ENCODE measurements at regions not wholly inside any gene's neighbourhood (a gene's known extent, or its start where the extent isn't known, plus 50 kb on each side); places are given as distances from the start of the nearest gene placed in this dataset.

- TF ChIP-seq ZNF70 (CRISPR knock-in tag; IDR thresholded peaks at IDR 0.05): no peak
- TF ChIP-seq TOX (CRISPR knock-in tag; IDR thresholded peaks at IDR 0.05; ENCODE audit: borderline replicate concordance): no peak
- no peak for TF ChIP-seq PPARA (CRISPR knock-in tag; IDR thresholded peaks at IDR 0.05; ENCODE audit: borderline replicate concordance)
These were observed 103.5 kb upstream of the CCDC54 start (continued) for GRCh38 chr3:107273771-107274170.

- TF ChIP-seq ARNTL (CRISPR knock-in tag; IDR thresholded peaks at IDR 0.05; ENCODE audit: borderline replicate concordance, low read depth) (no peak), PPARA (CRISPR knock-in tag; IDR thresholded peaks at IDR 0.05; ENCODE audit: borderline replicate concordance) (no peak), POU6F1 (CRISPR knock-in tag; IDR thresholded peaks at IDR 0.05; ENCODE audit: borderline replicate concordance, low read depth) (no peak), ZFP30 (CRISPR knock-in tag; IDR thresholded peaks at IDR 0.05) (no peak), RARB (CRISPR knock-in tag; IDR thresholded peaks at IDR 0.05) (no peak), ZNF8 (CRISPR knock-in tag; IDR thresholded peaks at IDR 0.05) (no peak), ZNF565 (CRISPR knock-in tag; conservative IDR thresholded peaks at IDR 0.05; ENCODE audit: low read depth) (no peak), ESRRG (CRISPR knock-in tag; IDR thresholded peaks at IDR 0.05) (no peak), TCF4 (CRISPR knock-in tag; IDR thresholded peaks at IDR 0.05; ENCODE audit: borderline replicate concordance) (no peak), PATZ1 (CRISPR knock-in tag; IDR thresholded peaks at IDR 0.05; ENCODE audit: borderline replicate concordance) (no peak), CSRNP3 (CRISPR knock-in tag; IDR thresholded peaks at IDR 0.05) (no peak), OSR1 (CRISPR knock-in tag; IDR thresholded peaks at IDR 0.05) (no peak), GLIS3 (CRISPR knock-in tag; IDR thresholded peaks at IDR 0.05) (no peak), ISL1 (CRISPR knock-in tag; IDR thresholded peaks at IDR 0.05) (no peak), TSHZ2 (CRISPR knock-in tag; IDR thresholded peaks at IDR 0.05) (no peak), ZFP3 (CRISPR knock-in tag; IDR thresholded peaks at IDR 0.05) (no peak), BACH2 (CRISPR knock-in tag; IDR thresholded peaks at IDR 0.05; ENCODE audit: borderline replicate concordance) (no peak), CSDC2 (CRISPR knock-in tag; IDR thresholded peaks at IDR 0.05) (no peak)
- no peak for ATAC-seq
These were observed 101.7 kb upstream of the CCDC54 start for GRCh38 chr3:107275511-107275910.

GRCh38 chr3:107283948-107284347, 93.3 kb upstream of the CCDC54 start:
- no peak for ATAC-seq
- no peak for TF ChIP-seq CREB5 (CRISPR knock-in tag; IDR thresholded peaks at IDR 0.05; ENCODE audit: low read depth)
- TF ChIP-seq ARNTL (CRISPR knock-in tag; IDR thresholded peaks at IDR 0.05; ENCODE audit: borderline replicate concordance, low read depth): no peak
- no peak for TF ChIP-seq CSDC2 (CRISPR knock-in tag; IDR thresholded peaks at IDR 0.05)
- no peak for TF ChIP-seq TCF4 (CRISPR knock-in tag; IDR thresholded peaks at IDR 0.05; ENCODE audit: borderline replicate concordance)
- no peak for TF ChIP-seq CSRNP3 (CRISPR knock-in tag; IDR thresholded peaks at IDR 0.05)
- TF ChIP-seq TOX (CRISPR knock-in tag; IDR thresholded peaks at IDR 0.05; ENCODE audit: borderline replicate concordance): no peak
- TF ChIP-seq OSR1 (CRISPR knock-in tag; IDR thresholded peaks at IDR 0.05): no peak
- TF ChIP-seq SNAI2 (CRISPR knock-in tag; IDR thresholded peaks at IDR 0.05): no peak
- TF ChIP-seq ZC3H10 (CRISPR knock-in tag; IDR thresholded peaks at IDR 0.05): no peak
- TF ChIP-seq ZNF8 (CRISPR knock-in tag; IDR thresholded peaks at IDR 0.05): no peak
- TF ChIP-seq TSHZ2 (CRISPR knock-in tag; IDR thresholded peaks at IDR 0.05): no peak
- no peak for TF ChIP-seq BACH2 (CRISPR knock-in tag; IDR thresholded peaks at IDR 0.05; ENCODE audit: borderline replicate concordance)

Measured in SK-N-SH treated with all-trans-retinoic acid at 6 μM for 48 hours (cell line).